Loucy (cell line): ENCODE measurements at regions not wholly inside any gene's neighbourhood (a gene's known extent, or its start where the extent isn't known, plus 50 kb on each side); places are given as distances from the start of the nearest gene placed in this dataset.

ENCODE experiments used
- CTCF ChIP-seq: fragments of 200-600 bp; sonication (generic); conservative IDR thresholded peaks from 2 replicates; pipeline ENCODE4 v1.5.1; 2014; ENCODE audit warnings: mild to moderate bottlenecking, antibody characterized with exemption, low read length
- EZH2phosphoT487 ChIP-seq: fragments of 200-600 bp; IDR thresholded peaks from 2 replicates; pipeline ENCODE4 v1.6.1; 2018; ENCODE audit warnings: antibody characterized with exemption, mild to moderate bottlenecking, moderate library complexity, borderline replicate concordance

GRCh38 chr1:220966881-220967611 lies 87.8 kb downstream of the HLX start:
- TF ChIP-seq CTCF (no peak), EZH2phosphoT487 (no peak)
